SK-N-SH (cell line): ENCODE measurements at regions not wholly inside any gene's neighbourhood (a gene's known extent, or its start where the extent isn't known, plus 50 kb on each side); places are given as distances from the start of the nearest gene placed in this dataset.

Source experiments
- EP300 ChIP-seq, 2 experiments: IDR thresholded peaks; 2 replicates each; pipeline versions ENCODE4 v1.4.0 to v1.6.1; 2012; ENCODE audit warnings: borderline replicate concordance in 1 of 2, low read depth in 1 of 2, low read length in 1 of 2
- JUND ChIP-seq: IDR thresholded peaks from 2 replicates; pipeline ENCODE4 v1.4.0; 2012
- MEF2A ChIP-seq: IDR thresholded peaks from 2 replicates; pipeline ENCODE4 v1.4.0; 2012; ENCODE audit warnings: low read depth, borderline replicate concordance
- NRF1 ChIP-seq: IDR thresholded peaks from 2 replicates; pipeline ENCODE4 v1.6.1; 2012; ENCODE audit warnings: low read depth, mild to moderate bottlenecking, low read length
- POLR2AphosphoS5 ChIP-seq: IDR thresholded peaks from 2 replicates; pipeline ENCODE4 v1.6.1; 2012; ENCODE audit warnings: low read depth, low read length
- RAD21 ChIP-seq: IDR thresholded peaks from 2 replicates; pipeline ENCODE4 v1.6.1; 2012; ENCODE audit warnings: mild to moderate bottlenecking, low read length
- RCOR1 ChIP-seq: fragments of 150-350 bp; IDR thresholded peaks from 2 replicates; pipeline ENCODE4 v1.6.1; 2017; ENCODE audit warnings: antibody characterized with exemption, low read length
- REST ChIP-seq: IDR thresholded peaks from 2 replicates; pipeline ENCODE4 v1.6.1; 2012; ENCODE audit warnings: mild to moderate bottlenecking, low read depth, low read length, moderate library complexity
- RXRA ChIP-seq: IDR thresholded peaks from 2 replicates; pipeline ENCODE4 v1.4.0; 2012; ENCODE audit warnings: low read depth, mild to moderate bottlenecking, borderline replicate concordance
- SIN3A ChIP-seq: IDR thresholded peaks from 2 replicates; pipeline ENCODE4 v1.6.1; 2012; ENCODE audit warnings: low read depth, mild to moderate bottlenecking, low read length, moderate library complexity, borderline replicate concordance
- TCF12 ChIP-seq: IDR thresholded peaks from 2 replicates; pipeline ENCODE4 v1.4.0; 2012
- TF ChIP-seq, protein P1 (sequence below): IDR thresholded peaks from 2 replicates; pipeline ENCODE4 v1.4.0; 2012; ENCODE audit warnings: low read depth
- TF ChIP-seq, protein P2 (sequence below): fragments of 200-600 bp; sonication (generic); IDR thresholded peaks from 2 replicates; pipeline ENCODE4 v1.6.1; 2017; ENCODE audit warnings: antibody characterized with exemption, mild to moderate bottlenecking, moderate library complexity
- TF ChIP-seq, protein P3 (sequence below): fragments of 150-350 bp; IDR thresholded peaks from 2 replicates; pipeline ENCODE4 v1.6.1; 2017; ENCODE audit warnings: antibody characterized with exemption, low read length, low read depth, borderline replicate concordance

DNA sequence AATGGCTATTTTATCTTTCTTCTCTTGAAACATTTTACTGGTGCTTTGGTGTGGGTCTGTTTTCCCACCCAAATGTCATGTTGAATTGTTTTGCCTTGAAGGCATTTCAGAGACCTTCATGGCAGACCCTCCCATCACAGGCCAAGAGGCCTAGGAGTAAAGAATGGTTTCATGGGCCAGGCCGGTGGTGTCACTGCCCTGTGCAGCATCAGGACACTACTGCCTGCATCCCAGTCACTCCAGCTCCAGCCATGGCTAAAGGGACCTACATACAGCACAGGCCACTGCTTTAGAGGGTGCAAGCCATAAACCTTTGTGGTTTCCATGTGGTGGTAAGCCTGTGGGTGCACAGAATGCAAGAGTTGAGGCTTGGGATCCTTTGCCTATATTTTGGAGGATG lies 326.9 kb downstream of the SLITRK5 start:
- TF ChIP-seq, protein P1, sequence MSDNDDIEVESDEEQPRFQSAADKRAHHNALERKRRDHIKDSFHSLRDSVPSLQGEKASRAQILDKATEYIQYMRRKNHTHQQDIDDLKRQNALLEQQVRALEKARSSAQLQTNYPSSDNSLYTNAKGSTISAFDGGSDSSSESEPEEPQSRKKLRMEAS = no peak
- TF ChIP-seq, protein P2, sequence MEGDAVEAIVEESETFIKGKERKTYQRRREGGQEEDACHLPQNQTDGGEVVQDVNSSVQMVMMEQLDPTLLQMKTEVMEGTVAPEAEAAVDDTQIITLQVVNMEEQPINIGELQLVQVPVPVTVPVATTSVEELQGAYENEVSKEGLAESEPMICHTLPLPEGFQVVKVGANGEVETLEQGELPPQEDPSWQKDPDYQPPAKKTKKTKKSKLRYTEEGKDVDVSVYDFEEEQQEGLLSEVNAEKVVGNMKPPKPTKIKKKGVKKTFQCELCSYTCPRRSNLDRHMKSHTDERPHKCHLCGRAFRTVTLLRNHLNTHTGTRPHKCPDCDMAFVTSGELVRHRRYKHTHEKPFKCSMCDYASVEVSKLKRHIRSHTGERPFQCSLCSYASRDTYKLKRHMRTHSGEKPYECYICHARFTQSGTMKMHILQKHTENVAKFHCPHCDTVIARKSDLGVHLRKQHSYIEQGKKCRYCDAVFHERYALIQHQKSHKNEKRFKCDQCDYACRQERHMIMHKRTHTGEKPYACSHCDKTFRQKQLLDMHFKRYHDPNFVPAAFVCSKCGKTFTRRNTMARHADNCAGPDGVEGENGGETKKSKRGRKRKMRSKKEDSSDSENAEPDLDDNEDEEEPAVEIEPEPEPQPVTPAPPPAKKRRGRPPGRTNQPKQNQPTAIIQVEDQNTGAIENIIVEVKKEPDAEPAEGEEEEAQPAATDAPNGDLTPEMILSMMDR = no peak
- TF ChIP-seq EP300 (IDR thresholded peaks at IDR 0.05; ENCODE audit: borderline replicate concordance in 1 of 2, low read depth in 1 of 2, low read length in 1 of 2) (no peak), RAD21 (no peak), SIN3A (no peak), TCF12 (no peak), POLR2AphosphoS5 (no peak), RXRA (no peak), REST (no peak), RCOR1 (no peak), JUND (no peak), NRF1 (no peak), MEF2A (no peak)
- TF ChIP-seq, protein P3, sequence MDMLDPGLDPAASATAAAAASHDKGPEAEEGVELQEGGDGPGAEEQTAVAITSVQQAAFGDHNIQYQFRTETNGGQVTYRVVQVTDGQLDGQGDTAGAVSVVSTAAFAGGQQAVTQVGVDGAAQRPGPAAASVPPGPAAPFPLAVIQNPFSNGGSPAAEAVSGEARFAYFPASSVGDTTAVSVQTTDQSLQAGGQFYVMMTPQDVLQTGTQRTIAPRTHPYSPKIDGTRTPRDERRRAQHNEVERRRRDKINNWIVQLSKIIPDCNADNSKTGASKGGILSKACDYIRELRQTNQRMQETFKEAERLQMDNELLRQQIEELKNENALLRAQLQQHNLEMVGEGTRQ = no peak
